Heart left ventricle (tissue), 16 donors: ENCODE measurements at regions not wholly inside any gene's neighbourhood (a gene's known extent, or its start where the extent isn't known, plus 50 kb on each side); places are given as distances from the start of the nearest gene placed in this dataset.

ENCODE experiments used
- ATAC-seq, 4 donors: fragments of 200-7000 bp; cut with Tn5 transposase; one replicate each; pipeline ENCODE4 v1.9.1; 2020 to 2022; ENCODE audit warnings: moderate library complexity in 4 of 4, mild to moderate bottlenecking in 3 of 4, moderate number of reproducible peaks in 1 of 4
- DNase-seq, 5 donors: peaks; one replicate each; pipeline ENCODE4 v3.0.0-alpha.2; 2020
- H3K27ac ChIP-seq, 12 donors: fragments of 200-600 bp; sonication (generic) in 4 of 12; one replicate each; pipeline versions ENCODE4 v1.5.0 to v1.8.0; 2016 to 2022; ENCODE audit warnings: mild to moderate bottlenecking in 2 of 12
- H3K27me3 ChIP-seq, 9 donors: fragments of 200-600 bp; sonication (generic) in 2 of 9; one replicate each; pipeline versions ENCODE4 v1.5.1 to v1.8.0; 2016 to 2022; ENCODE audit warnings: mild to moderate bottlenecking in 3 of 9
- H3K36me3 ChIP-seq, 9 donors: fragments of 200-600 bp; sonication (generic) in 2 of 9; one replicate each; pipeline versions ENCODE4 v1.5.0 to v1.8.0; 2018 to 2022; ENCODE audit warnings: mild to moderate bottlenecking in 2 of 9
- H3K4me1 ChIP-seq, 12 donors: fragments of 200-600 bp; sonication (generic) in 4 of 12; one replicate each; pipeline versions ENCODE4 v1.5.0 to v1.8.0; 2016 to 2022; ENCODE audit warnings: mild to moderate bottlenecking in 3 of 12
- H3K4me3 ChIP-seq, 12 donors: fragments of 200-600 bp; sonication (generic) in 4 of 12; one replicate each; pipeline versions ENCODE4 v1.5.0 to v1.8.0; 2017 to 2022; ENCODE audit warnings: mild to moderate bottlenecking in 9 of 12, moderate library complexity in 4 of 12
- H3K9me3 ChIP-seq, 12 donors: fragments of 200-600 bp; sonication (generic) in 4 of 12; one replicate each; pipeline versions ENCODE4 v1.5.0 to v1.8.0; 2016 to 2022; ENCODE audit warnings: mild to moderate bottlenecking in 1 of 12
- POLR2A ChIP-seq, 2 donors: fragments of 450-650 bp; IDR thresholded peaks; one replicate each; pipeline ENCODE4 v1.6.1; 2017; ENCODE audit warnings: antibody characterized with exemption in 2 of 2, mild to moderate bottlenecking in 2 of 2, moderate library complexity in 2 of 2
- WGBS, 4 donors: extraction: QIAGEN DNeasy Blood & Tissue Kit in 2 of 4; methylation state at CpG; one replicate each; pipeline versions ENCODE4 v1.1.5 to v1.1.7; 2013 to 2018; 5-methylcytosine and 5-hydroxymethylcytosine counted together
- intact Hi-C, 10 donors: fragments of 100-400 bp; cut with DNase I; formaldehyde crosslinking; loops; one replicate each; pipeline versions ENCODE4 v1.11.1 to v1.14.2; 2022
- TF ChIP-seq, protein P1 (sequence below), 12 donors: fragments of 200-600 bp; sonication (generic) in 4 of 12; IDR thresholded peaks; one replicate each; pipeline versions ENCODE4 v1.5.0 to v1.8.0; 2018 to 2022; ENCODE audit warnings: antibody characterized with exemption in 12 of 12, mild to moderate bottlenecking in 5 of 12
- donor health status: ischemic (EF 13 %, LVEDD 7.1; RV severe dilation, severe dysfunction).
- donor health status: healthy with polysubstance abuse.
- donor health status: DM: no; HTN: yes; CAD: no.
- donor health status: DM: no; HTN: no; CAD: no.
- donor health status: ischemic (EF 25% LVEDD 6.9; RV normal size, moderate dysfunction).
- donor health status: ischemic (EF 25% LVEDD 5.7; RV mildly dilated, moderate dysfunction).
- donor health status: healthy.
- donor health status: DM: yes; HTN: yes; CAD: no.
- donor health status: ischemic (EF 35%, LVEDD 5.7; RV mildly dilated, moderate dysfunction).
- donor health status: nonischemic (EF 11% LVEDD 7.7; RV severe dilation, severe dysfunction).
- donor health status: DM: yes; HTN: yes; CAD: no.
- donor health status: PGD.
- donor health status: ischemic (EF 29% LVEDD 5.4; RV normal size, mild dysfunction).
- donor health status: nonischemic (EF 23%, LVEDD 6.1; RV moderate dilation, normal function).

DNA sequence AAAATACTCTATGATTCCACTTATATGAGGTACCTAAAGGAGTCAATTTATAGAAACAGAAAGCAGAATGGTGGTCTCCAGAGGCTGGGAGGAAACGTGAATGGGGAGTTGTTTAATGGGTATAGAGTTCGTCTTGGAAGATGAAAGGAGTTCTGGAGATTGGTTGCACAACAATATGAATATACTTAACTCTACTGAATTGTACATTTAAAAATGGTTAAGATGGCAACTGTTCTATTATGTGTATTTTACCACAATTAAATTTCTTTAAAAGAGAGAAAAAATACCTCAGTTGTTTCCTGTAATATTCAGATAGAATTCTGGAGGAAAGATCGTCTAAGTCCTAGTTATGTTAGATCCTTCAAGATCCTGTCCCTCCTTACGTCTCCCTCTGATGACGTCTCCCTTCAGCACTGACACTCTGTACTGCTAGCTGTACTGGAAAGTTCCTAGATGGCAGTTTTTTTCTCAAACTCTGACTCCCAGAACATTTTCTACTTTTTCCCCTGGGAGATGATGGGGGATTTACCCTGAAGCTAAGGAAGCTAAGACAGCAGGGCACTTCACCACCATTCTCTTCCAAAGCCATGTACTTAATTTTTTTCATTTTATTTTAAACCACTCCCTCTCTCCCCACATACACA is 53.2 kb upstream of the CAV2 start:
- no peaks in the 10 kb centered on the region for H3K27me3 ChIP-seq
- H3K27ac ChIP-seq: peak overlapping the region in 3 of 12 donors; percentile 0 to 24 (median 4)
- TF ChIP-seq, protein P1, sequence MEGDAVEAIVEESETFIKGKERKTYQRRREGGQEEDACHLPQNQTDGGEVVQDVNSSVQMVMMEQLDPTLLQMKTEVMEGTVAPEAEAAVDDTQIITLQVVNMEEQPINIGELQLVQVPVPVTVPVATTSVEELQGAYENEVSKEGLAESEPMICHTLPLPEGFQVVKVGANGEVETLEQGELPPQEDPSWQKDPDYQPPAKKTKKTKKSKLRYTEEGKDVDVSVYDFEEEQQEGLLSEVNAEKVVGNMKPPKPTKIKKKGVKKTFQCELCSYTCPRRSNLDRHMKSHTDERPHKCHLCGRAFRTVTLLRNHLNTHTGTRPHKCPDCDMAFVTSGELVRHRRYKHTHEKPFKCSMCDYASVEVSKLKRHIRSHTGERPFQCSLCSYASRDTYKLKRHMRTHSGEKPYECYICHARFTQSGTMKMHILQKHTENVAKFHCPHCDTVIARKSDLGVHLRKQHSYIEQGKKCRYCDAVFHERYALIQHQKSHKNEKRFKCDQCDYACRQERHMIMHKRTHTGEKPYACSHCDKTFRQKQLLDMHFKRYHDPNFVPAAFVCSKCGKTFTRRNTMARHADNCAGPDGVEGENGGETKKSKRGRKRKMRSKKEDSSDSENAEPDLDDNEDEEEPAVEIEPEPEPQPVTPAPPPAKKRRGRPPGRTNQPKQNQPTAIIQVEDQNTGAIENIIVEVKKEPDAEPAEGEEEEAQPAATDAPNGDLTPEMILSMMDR (IDR thresholded peaks at IDR 0.05): no peak
- no peak for TF ChIP-seq POLR2A (IDR thresholded peaks at IDR 0.05)
- peaks cover 0 to 60% (median 27%) of the 10 kb centered on the region in 12 donors for H3K4me1 ChIP-seq
- no peaks in the 10 kb centered on the region for H3K9me3 ChIP-seq
- no peaks in the 10 kb centered on the region for H3K36me3 ChIP-seq
- intact Hi-C loops: loop anchor here in 9 of 10 donors (5.0 to 10.0 kb wide), 7 partner anchors 48 to 182 kb away; partner anchors contain the start of genes CAV2 (in 4 of the 9) and CAV1 (in 2 of the 9)
- 43 to 66% (median 56%) methylated on average over 5 of the region's 5 CpGs for WGBS, 4 donors
- DNase-seq (no peak), ATAC-seq (peak in 1 of 4 donors; percentile 42)
- H3K4me3 ChIP-seq: no peak overlapping the region

DNA sequence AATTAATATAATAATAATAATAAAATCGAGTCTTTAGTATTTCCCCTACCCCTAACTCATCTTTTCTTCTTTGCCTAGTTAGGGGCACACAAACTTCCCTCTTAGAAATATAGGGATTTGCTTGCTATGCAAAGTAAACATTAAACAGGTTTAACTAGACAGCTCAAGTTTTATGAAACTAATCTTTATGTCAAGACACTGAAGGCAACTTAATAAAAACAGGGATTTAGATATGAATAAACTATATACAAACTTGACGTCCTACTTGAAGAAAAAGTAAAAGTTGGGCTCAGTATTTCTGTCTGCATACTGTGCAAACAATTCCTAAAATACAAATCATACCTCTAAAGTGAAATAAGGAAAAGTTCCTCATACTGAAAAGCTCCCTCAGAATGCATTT is 52.1 kb upstream of the CAV2 start:
- Histone ChIP-seq H3K27ac (peak overlapping the region in 6 of 12 donors; percentile 1 to 80 (median 19)), H3K9me3 (no peaks in the 10 kb centered on the region), H3K27me3 (no peaks in the 10 kb centered on the region), H3K4me3 (no peak overlapping the region), H3K36me3 (no peaks in the 10 kb centered on the region), H3K4me1 (peaks cover 0 to 49% (median 19%) of the 10 kb centered on the region in 12 donors)
- DNase-seq (no peak), ATAC-seq (no peak)
- WGBS, 4 donors: 82 to 91% (median 87%) methylated on average over 2 of the region's 2 CpGs
- intact Hi-C loops: loop anchor here in 9 of 10 donors (5.0 to 10.0 kb wide), 7 partner anchors 47 to 183 kb away; partner anchors contain the start of genes CAV2 (in 4 of the 9) and CAV1 (in 2 of the 9)
- TF ChIP-seq POLR2A (IDR thresholded peaks at IDR 0.05): no peak
- TF ChIP-seq, protein P1 (IDR thresholded peaks at IDR 0.05): no peak

DNA sequence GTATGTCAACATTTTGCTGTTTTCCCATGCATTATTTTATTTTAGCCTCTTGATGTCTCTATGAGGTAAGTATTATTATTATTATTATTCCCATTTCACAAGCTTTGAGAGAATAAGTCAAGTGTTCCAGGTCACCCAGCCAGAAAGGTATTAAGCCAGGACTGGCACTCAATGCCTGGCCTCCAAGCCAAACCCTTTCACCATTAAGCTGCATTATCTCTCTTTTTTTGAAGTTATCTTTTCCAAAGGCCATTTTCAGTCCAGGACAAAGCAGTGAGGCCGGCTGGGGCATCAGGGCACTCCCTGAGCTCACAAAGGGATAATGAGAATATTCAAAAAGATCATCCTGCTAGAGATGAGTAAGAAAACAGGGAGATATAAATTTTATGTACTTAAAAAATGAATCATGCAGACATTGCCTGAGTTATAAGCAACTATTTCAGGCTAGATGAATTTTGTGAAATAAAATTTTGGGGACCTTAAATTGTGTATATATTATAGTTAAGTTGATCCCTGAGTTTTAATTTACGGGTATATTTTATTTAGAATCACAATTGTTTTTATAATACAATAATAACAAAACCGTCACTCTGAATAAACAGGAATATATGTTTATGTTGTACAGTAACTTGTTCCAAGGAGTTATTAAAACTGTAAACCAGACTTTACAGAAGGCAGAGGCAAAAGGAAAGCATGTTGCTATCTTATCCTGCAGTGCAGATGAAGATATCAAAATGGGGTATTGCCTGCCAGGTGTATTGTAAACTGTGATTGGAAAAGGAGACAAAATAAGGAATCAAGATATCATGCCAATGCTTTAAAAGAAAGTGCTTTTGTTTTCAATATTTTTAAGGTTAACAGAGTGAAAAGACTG is 51.3 kb upstream of the CAV2 start:
- 56 to 65% (median 61%) methylated on average over 3 of the region's 3 CpGs for WGBS, 4 donors
- H3K27me3 ChIP-seq: no peaks in the 10 kb centered on the region
- ATAC-seq (peak in 1 of 4 donors; percentile 40), DNase-seq (no peak)
- TF ChIP-seq, protein P1 (IDR thresholded peaks at IDR 0.05): no peak
- TF ChIP-seq POLR2A (IDR thresholded peaks at IDR 0.05): no peak
- peaks cover 0 to 46% (median 14%) of the 10 kb centered on the region in 12 donors for H3K4me1 ChIP-seq
- intact Hi-C loops: loop anchor here in 9 of 10 donors (5.0 to 10.0 kb wide), 7 partner anchors 47 to 183 kb away; partner anchors contain the start of genes CAV2 (in 4 of the 9) and CAV1 (in 2 of the 9)
- H3K36me3 ChIP-seq: no peaks in the 10 kb centered on the region
- H3K9me3 ChIP-seq: no peaks in the 10 kb centered on the region
- peak overlapping the region in 10 of 12 donors; percentile 1 to 80 (median 51) for H3K27ac ChIP-seq
- no peak overlapping the region for H3K4me3 ChIP-seq
